ENCODE measurements at regions not wholly inside any gene's neighbourhood (a gene's known extent, or its start where the extent isn't known, plus 50 kb on each side); places are given as distances from the start of the nearest gene placed in this dataset.

GRCh38 chr14:53613404-53614253 is 343.0 kb downstream of the BMP4 start:
- peak; percentile 82 for DNase-seq (ENCODE audit: low read depth, low spot score)

GRCh38 chr14:53610947-53611346 is 345.7 kb downstream of the BMP4 start:
- DNase-seq (ENCODE audit: low read depth, low spot score), result no peak

DNA sequence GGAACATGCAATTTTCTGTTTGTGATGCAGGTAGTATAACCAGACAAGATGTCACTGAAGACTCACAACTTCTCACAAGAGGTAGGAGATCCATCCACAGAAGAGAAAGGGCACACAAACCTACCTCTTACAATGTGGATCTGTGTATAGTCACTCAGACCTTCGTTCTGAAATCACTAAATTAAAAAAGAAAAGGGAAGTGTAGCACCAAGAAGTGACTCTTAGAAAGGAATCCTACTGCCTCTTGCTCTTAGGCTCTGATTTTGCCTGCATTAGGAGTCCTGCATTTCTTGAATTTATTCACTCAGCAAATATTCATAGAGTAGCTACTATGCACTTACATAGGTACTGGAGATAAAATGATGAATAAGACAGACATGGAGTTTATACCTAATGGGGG is 347.6 kb downstream of the BMP4 start:
- DNase-seq (ENCODE audit: low read depth, low spot score), result no peak

GRCh38 chr14:53608369-53608768 is 348.3 kb downstream of the BMP4 start:
- no peak for DNase-seq (ENCODE audit: low read depth, low spot score)

GRCh38 chr14:53606203-53606602 is 350.4 kb downstream of the BMP4 start:
- DNase-seq (ENCODE audit: low read depth, low spot score), result no peak

GRCh38 chr14:53605562-53605961 is 351.1 kb downstream of the BMP4 start:
- DNase-seq (ENCODE audit: low read depth, low spot score), result no peak

- DNase-seq (ENCODE audit: low read depth, low spot score), result no peak
Measured at GRCh38 chr14:53603994-53604393, 352.6 kb downstream of the BMP4 start.

DNA sequence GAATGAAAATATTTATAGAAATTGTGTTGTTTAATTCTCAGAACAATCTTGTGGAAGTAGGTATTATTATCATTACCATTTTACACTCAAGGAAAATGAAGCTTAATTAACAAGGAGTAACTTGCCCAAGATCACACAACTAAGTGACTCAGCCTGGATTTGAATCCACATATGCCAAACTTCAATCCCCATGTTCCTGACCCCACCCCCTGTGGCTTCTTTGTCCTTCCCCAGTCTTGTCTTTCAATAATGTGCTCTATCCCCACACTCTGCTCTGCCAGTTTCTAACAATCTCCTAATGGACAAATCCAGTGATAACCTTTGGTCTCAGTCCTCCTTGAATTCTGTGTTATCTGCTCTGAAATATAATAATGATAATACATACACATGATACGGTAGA is 355.2 kb downstream of the BMP4 start:
- DNase-seq (ENCODE audit: low read depth, low spot score), result no peak

DNA sequence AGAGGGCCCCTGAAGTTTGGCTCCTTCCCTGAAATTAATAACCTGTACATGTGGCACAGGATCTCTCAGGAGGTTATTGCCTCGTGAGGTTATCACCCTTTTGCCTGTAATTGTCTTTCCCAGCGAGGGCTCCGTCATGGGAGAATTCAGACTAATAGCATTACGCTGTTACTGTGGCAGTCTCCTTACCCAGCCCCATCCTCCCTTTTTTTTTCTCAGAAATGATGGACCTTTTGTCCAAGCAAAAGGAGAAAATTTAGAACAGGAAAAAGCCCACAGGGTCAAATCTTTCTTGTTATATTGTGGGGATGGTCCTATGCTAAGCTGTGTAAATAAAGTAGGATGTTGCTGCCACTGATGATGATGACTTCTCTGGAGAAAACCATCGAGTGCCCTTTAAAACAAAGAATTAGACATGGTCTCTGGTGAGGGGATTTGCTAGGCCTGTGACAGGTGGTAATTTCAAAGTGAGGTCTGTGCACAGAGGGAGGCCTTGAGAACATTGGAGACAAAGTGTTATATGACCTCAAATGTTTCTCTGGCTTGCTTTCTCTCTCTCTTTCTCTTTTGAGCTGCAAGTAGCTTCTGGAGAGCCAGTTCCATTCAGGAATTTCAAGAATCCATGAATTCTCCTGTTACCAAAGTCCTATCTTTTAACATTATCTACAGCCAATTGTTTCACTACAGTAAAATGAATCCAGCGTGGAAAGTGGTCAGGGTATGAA is 357.2 kb downstream of the BMP4 start:
- no peak for DNase-seq (ENCODE audit: low read depth, low spot score)

- no peak for DNase-seq (ENCODE audit: low read depth, low spot score)
Measured at GRCh38 chr14:53596853-53597525, 359.6 kb downstream of the BMP4 start.

GRCh38 chr14:53591816-53592215 is 364.8 kb downstream of the BMP4 start:
- no peak for DNase-seq (ENCODE audit: low read depth, low spot score)

- no peak for DNase-seq (ENCODE audit: low read depth, low spot score)
Measured at GRCh38 chr14:53581504-53581903, 375.1 kb downstream of the BMP4 start.

DNA sequence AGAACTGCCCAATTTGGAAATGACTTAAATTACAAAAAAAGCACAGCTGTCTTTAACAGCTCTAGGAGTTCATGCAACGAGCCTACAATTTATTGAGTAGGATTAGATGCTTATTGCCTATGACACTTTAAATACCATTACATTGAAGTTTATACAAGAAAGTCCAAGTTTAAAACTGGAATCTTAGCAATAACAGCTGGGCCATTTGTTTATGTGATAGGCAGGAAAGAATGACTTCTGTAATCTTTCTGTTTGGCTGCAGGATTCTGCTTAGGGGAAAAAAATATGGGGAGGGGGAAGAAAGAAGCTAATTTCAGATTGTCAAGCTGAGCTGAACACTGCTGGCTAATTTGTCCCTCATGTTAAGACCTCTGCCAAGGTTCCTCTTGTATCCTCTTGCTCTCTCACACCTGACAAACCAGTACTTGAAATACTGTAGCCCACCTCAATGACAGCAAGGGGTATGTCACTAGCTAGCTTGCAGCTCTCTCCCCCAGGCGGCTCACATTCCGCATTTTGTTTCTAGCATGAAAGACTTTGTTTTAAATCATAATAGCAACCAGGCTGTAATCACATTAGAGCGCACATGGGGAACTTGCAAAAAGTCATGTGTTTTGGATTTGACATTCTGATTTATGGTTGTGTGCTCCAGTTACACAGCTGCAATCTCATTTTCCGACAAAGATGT is 384.8 kb downstream of the BMP4 start:
- no peak for DNase-seq (ENCODE audit: low read depth, low spot score)

DNA sequence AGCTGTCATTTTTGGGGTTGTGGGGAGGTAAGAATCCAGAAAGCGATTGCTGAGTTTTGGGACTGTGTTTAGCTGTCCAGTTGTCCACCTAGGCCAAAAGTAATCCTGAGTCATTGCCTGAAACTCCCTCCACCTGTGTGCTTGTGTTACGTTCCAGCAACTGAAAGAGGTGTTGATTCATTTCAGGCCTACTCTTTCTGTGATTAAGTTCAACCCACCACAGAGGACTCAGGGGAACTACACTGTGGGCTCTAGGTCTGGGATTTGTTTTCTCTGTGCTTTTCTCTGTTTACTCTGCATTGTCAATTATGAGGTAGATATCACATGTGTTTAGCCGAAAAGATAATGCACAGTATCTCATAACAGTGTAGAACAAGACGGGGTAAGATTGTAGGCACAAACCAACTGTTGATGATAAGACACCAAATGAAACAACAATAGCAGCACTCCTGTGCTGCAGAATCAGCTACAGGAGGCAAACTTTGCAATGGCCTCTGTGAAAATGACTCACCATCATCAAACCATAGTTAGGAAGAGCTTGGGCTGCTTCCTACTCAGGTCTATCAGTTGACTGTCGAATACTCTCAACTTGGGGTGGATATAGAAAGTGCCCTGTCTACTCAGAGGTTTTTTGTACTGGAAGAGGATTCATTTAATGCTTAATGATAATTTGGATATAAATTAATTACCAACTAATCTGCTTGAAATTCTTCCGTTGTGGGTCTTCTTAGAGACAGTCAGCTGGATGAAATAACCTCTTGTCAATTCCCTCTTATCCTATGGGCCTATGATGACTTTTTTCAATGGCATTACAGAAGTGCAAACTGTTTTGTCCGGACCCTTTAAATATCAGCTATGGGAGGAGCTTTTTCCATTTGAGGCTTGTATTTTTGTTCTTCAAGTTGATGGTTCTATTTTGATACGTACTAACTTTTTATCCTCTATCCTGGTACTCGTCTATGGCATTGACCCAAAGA is 385.9 kb downstream of the BMP4 start:
- DNase-seq (ENCODE audit: low read depth, low spot score), result no peak

GRCh38 chr14:53569446-53569845 is 387.2 kb downstream of the BMP4 start:
- no peak for DNase-seq (ENCODE audit: low read depth, low spot score)

DNA sequence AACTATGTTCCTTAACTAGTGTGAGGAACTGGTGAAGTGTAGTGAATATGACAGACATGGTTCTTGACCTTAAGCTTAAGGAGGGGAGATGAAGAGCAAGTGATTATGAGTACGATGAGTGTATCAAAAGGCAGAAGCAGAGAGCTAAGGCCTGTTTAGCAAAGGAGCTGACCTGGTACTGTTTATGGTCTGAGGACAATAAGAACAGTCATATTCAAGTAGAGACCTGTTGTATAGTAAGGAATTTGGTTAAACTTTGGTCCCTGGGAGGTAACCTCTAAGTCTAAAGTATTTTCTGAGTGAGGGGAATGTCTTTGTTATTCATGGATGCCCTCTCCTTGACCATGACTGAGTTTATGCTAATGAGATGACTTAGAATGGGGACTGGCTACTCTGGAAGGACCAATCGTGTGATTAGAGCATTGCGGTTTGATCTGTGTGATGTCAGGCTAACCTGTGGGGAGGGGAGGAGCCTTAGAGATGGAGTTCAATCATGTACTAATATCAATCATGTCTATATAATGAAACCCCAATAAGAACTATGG is 389.3 kb downstream of the BMP4 start:
- no peak for DNase-seq (ENCODE audit: low read depth, low spot score)

DNA sequence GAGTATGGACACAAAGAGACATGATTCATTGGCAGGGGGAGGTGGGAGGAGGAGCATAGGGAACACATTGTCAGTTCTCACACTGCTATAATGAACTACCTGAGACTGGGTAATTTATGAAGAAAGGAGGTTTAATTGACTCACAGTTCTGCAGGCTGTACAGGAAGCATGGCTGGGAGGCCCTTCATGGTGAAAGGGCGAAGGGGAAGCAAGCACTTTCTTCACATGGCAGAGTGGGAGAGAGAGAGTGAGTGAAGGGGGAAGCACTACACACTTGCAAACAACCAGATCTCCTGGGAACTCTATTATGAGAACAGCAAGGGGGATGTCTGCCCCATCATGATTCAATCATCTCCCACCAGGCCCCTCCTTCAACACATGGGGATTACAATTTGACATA is 391.8 kb downstream of the BMP4 start:
- DNase-seq (ENCODE audit: low read depth, low spot score), result no peak

- no peak for DNase-seq (ENCODE audit: low read depth, low spot score)
Measured at GRCh38 chr14:53563628-53564027, 393.0 kb downstream of the BMP4 start.

DNA sequence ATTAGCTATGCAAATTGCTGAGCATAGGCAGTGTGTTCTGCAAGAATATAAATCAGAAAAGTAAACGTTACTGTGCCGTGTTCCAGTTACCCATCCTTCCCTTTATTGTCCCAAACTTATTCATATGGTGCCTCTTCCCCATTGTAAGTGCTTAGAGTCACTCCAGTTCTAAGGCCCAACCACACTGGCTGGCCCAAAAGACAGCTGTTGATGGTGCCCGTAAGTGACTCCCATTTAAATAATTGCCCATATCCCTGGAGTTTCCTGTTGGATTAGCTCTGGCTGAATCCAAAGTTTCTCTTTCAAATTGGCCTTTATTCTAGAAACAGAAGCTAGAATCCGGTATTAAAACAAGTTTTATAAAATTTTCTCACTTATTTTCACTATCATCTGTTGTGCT is 400.1 kb upstream of the DDHD1 start:
- DNase-seq (ENCODE audit: low read depth, low spot score), result no peak

GRCh38 chr14:53551862-53552261 is 398.7 kb upstream of the DDHD1 start:
- DNase-seq (ENCODE audit: low read depth, low spot score), result no peak
